H9 (cell line): ENCODE measurements at regions not wholly inside any gene's neighbourhood (a gene's known extent, or its start where the extent isn't known, plus 50 kb on each side); places are given as distances from the start of the nearest gene placed in this dataset.

Source experiments
- DNase-seq: peaks from one replicate; pipeline ENCODE4 v3.0.0-alpha.2; 2017
- H2AFZ ChIP-seq: one replicate; pipeline ENCODE4 v1.6.1; 2013; ENCODE audit warnings: mild to moderate bottlenecking, low read length, control low read depth, moderate library complexity
- H2AK5ac ChIP-seq: 2 replicates; pipeline ENCODE4 v1.6.1; 2013; ENCODE audit warnings: low read length, control low read depth, mixed read lengths; ENCODE audit not compliant: insufficient read length
- H2BK120ac ChIP-seq: one replicate; pipeline ENCODE4 v1.6.1; 2013; ENCODE audit warnings: low read depth, mild to moderate bottlenecking, low read length, control low read depth, inconsistent platforms; ENCODE audit not compliant: poor library complexity, severe bottlenecking
- H2BK12ac ChIP-seq: 2 replicates; pipeline ENCODE4 v1.6.1; 2013; ENCODE audit warnings: low read length, control low read depth, mixed read lengths, low read depth; ENCODE audit not compliant: insufficient read length
- H2BK15ac ChIP-seq: 2 replicates; pipeline ENCODE4 v1.6.1; 2013; ENCODE audit warnings: low read depth, low read length, control low read depth
- H2BK20ac ChIP-seq: one replicate; pipeline ENCODE4 v1.6.1; 2013; ENCODE audit warnings: low read depth, mild to moderate bottlenecking, low read length, control low read depth, inconsistent platforms; ENCODE audit not compliant: poor library complexity, severe bottlenecking
- H2BK5ac ChIP-seq: 2 replicates; pipeline ENCODE4 v1.6.1; 2013; ENCODE audit warnings: low read length, control low read depth, mixed read lengths; ENCODE audit not compliant: insufficient read length
- H3K14ac ChIP-seq: 2 replicates; pipeline ENCODE4 v1.6.1; 2013; ENCODE audit warnings: low read length, control low read depth; ENCODE audit not compliant: insufficient read depth
- H3K18ac ChIP-seq: 2 replicates; pipeline ENCODE4 v1.6.1; 2013; ENCODE audit warnings: low read depth, mild to moderate bottlenecking, mixed read lengths, low read length, control low read depth; ENCODE audit not compliant: insufficient read length
- H3K23ac ChIP-seq: 2 replicates; pipeline ENCODE4 v1.6.1; 2013; ENCODE audit warnings: low read length, control low read depth, mixed read lengths, low read depth; ENCODE audit not compliant: insufficient read length
- H3K23me2 ChIP-seq: 2 replicates; pipeline ENCODE4 v1.6.1; 2013; ENCODE audit warnings: low read depth, mild to moderate bottlenecking, mixed read lengths, low read length, control low read depth; ENCODE audit not compliant: insufficient read length, poor library complexity, severe bottlenecking
- H3K27ac ChIP-seq: 2 replicates; pipeline ENCODE4 v1.5.1; 2013; ENCODE audit warnings: low read length, control low read depth, mixed read lengths, low read depth; ENCODE audit not compliant: insufficient read length
- H3K27me3 ChIP-seq: 2 replicates; pipeline ENCODE4 v1.6.1; 2013; ENCODE audit warnings: low read length, control low read depth, inconsistent platforms; ENCODE audit not compliant: insufficient read depth
- H3K4ac ChIP-seq: 2 replicates; pipeline ENCODE4 v1.6.1; 2013; ENCODE audit warnings: low read depth, mild to moderate bottlenecking, control low read depth, inconsistent platforms, low read length, moderate library complexity
- H3K4me1 ChIP-seq: 2 replicates; pipeline ENCODE4 v1.6.1; 2013; ENCODE audit warnings: low read length, control low read depth, inconsistent platforms; ENCODE audit not compliant: insufficient read depth
- H3K4me2 ChIP-seq: 2 replicates; pipeline ENCODE4 v1.6.1; 2013; ENCODE audit warnings: low read length, control low read depth, mixed read lengths; ENCODE audit not compliant: insufficient read length, insufficient read depth
- H3K56ac ChIP-seq: 2 replicates; pipeline ENCODE4 v1.6.1; 2013; ENCODE audit warnings: low read depth, mild to moderate bottlenecking, mixed read lengths, low read length, control low read depth; ENCODE audit not compliant: insufficient read length
- H3K79me1 ChIP-seq: 2 replicates; pipeline ENCODE4 v1.6.1; 2013; ENCODE audit warnings: low read depth, mild to moderate bottlenecking, moderate library complexity, low read length, control low read depth, inconsistent platforms; ENCODE audit not compliant: insufficient read depth, poor library complexity, severe bottlenecking
- H3K79me2 ChIP-seq: 2 replicates; pipeline ENCODE4 v1.6.1; 2013; ENCODE audit warnings: low read length, control low read depth, inconsistent platforms; ENCODE audit not compliant: insufficient read depth
- H3K9ac ChIP-seq: 2 replicates; pipeline ENCODE4 v1.6.1; 2013; ENCODE audit warnings: low read length, control low read depth, mixed read lengths; ENCODE audit not compliant: insufficient read length; ENCODE audit errors: extremely low read depth
- H3K9me3 ChIP-seq: one replicate; pipeline ENCODE4 v1.6.1; 2013; ENCODE audit warnings: low read depth, low read length, inconsistent platforms; ENCODE audit not compliant: control insufficient read depth
- H3T11ph ChIP-seq: one replicate; pipeline ENCODE4 v1.6.1; 2013; ENCODE audit warnings: mild to moderate bottlenecking, low read length, control low read depth, inconsistent platforms
- H4K20me1 ChIP-seq: one replicate; pipeline ENCODE4 v1.6.1; 2013; ENCODE audit not compliant: control insufficient read depth, insufficient read length, insufficient read depth
- H4K5ac ChIP-seq: 2 replicates; pipeline ENCODE4 v1.6.1; 2013; ENCODE audit warnings: low read depth, mild to moderate bottlenecking, mixed read lengths, low read length, control low read depth; ENCODE audit not compliant: insufficient read length
- H4K8ac ChIP-seq: replicated peaks from 2 replicates; pipeline ENCODE4 v1.6.1; 2013; ENCODE audit warnings: low read length, control low read depth, mixed read lengths, low read depth; ENCODE audit not compliant: insufficient read length
- H4K91ac ChIP-seq: 2 replicates; pipeline ENCODE4 v1.6.1; 2013; ENCODE audit warnings: low read depth, mild to moderate bottlenecking, moderate library complexity, mixed read lengths, low read length, control low read depth; ENCODE audit not compliant: insufficient read length
- H3K27ac Mint-ChIP-seq, 3 experiments: 2 replicates in 2 of 3; 3 replicates in 1 of 3; pipeline ENCODE4 v1.8.0; 2020 to 2021; ENCODE audit warnings: mixed read lengths in 3 of 3, mild to moderate bottlenecking in 1 of 3, moderate library complexity in 1 of 3
- H3K27me3 Mint-ChIP-seq: 2 replicates; pipeline ENCODE4 v1.8.0; 2021; ENCODE audit warnings: low read depth, mild to moderate bottlenecking, moderate library complexity, mixed read lengths
- H3K36me3 Mint-ChIP-seq, 3 experiments: 2 replicates in 2 of 3; 3 replicates in 1 of 3; pipeline ENCODE4 v1.8.0; 2020 to 2021; ENCODE audit warnings: low read depth in 3 of 3, mixed read lengths in 3 of 3; ENCODE audit not compliant: insufficient read depth in 1 of 3
- H3K4me1 Mint-ChIP-seq, 2 experiments: 2 replicates each; pipeline ENCODE4 v1.8.0; 2020; ENCODE audit warnings: mixed read lengths in 2 of 2
- H3K4me3 Mint-ChIP-seq, 2 experiments: 2 replicates in 1 of 2; 3 replicates in 1 of 2; pipeline ENCODE4 v1.8.0; 2020 to 2021; ENCODE audit warnings: mild to moderate bottlenecking in 2 of 2, mixed read lengths in 2 of 2, moderate library complexity in 1 of 2
- H3K9me3 Mint-ChIP-seq, 2 experiments: 2 replicates in 1 of 2; 3 replicates in 1 of 2; pipeline ENCODE4 v1.8.0; 2020; ENCODE audit warnings: mild to moderate bottlenecking in 2 of 2, mixed read lengths in 2 of 2, moderate library complexity in 1 of 2
- CTCF ChIP-seq: fragments of 200-600 bp; sonication (generic); conservative IDR thresholded peaks from 3 replicates; pipeline ENCODE4 v1.8.0; 2021; ENCODE audit warnings: antibody characterized with exemption, mild to moderate bottlenecking

GRCh38 chr12:92452763-92453162 lies 250.0 kb upstream of the PLEKHG7 start:
- Histone ChIP-seq H2BK120ac (no peak overlapping the region), H2BK15ac (no peak overlapping the region)

More at GRCh38 chr12:92452763-92453162, 250.0 kb upstream of the PLEKHG7 start:
- Histone ChIP-seq H2AK5ac (no peak overlapping the region), H3K14ac (no peak overlapping the region), H2BK20ac (no peak overlapping the region), H3K18ac (no peak overlapping the region), H4K91ac (no peak overlapping the region), H3K27me3 (no peaks in the 10 kb centered on the region), H2AFZ (no peak overlapping the region), H3K23me2 (no peaks in the 10 kb centered on the region), H2BK5ac (no peak overlapping the region), H3K9ac (no peak overlapping the region), H3K79me1 (no peaks in the 10 kb centered on the region), H4K5ac (no peak overlapping the region), H3T11ph (no peak overlapping the region), H4K20me1 (no peaks in the 10 kb centered on the region), H3K56ac (no peak overlapping the region), H4K8ac (no peak overlapping the region), H3K4me1 (no peaks in the 10 kb centered on the region), H3K4ac (no peak overlapping the region), H3K23ac (no peak overlapping the region), H2BK12ac (no peak overlapping the region), H3K27ac (no peak overlapping the region), H3K9me3 (no peaks in the 10 kb centered on the region), H3K79me2 (no peaks in the 10 kb centered on the region), H3K4me2 (no peak overlapping the region)
- TF ChIP-seq CTCF: no peak
- Mint-ChIP-seq H3K27ac (no peak overlapping the region), H3K4me3 (no peak overlapping the region), H3K27me3 (no peaks in the 10 kb centered on the region), H3K36me3 (peaks cover 0 to 16% (median 0%) of the 10 kb centered on the region in 3 experiments; a peak in 4 of 7 replicates), H3K4me1 (no peaks in the 10 kb centered on the region), H3K9me3 (peaks cover 2 to 4% of the 10 kb centered on the region in 2 experiments; a peak in 3 of 5 replicates)
- no peak for DNase-seq
